HCT116 (cell line): ENCODE measurements at regions not wholly inside any gene's neighbourhood (a gene's known extent, or its start where the extent isn't known, plus 50 kb on each side); places are given as distances from the start of the nearest gene placed in this dataset.

Experiments used
- ATAC-seq: fragments of 200-7000 bp; cut with Tn5 transposase; 2 replicates; pipeline ENCODE4 v1.9.1; 2020; ENCODE audit warnings: mild to moderate bottlenecking, moderate library complexity
- BruUV-seq: library from RNA; stranded (reverse); fragments of 400-500 nt; replicated peaks from 2 replicates; lab custom pipeline; 2021; lab: Mats Ljungman, UMichigan
- CTCF ChIA-PET: fragments of 300-600 bp; sonication (Branson Sonifier 250); formaldehyde crosslinking; loops from one replicate; lab custom pipeline; 2021; ENCODE audit warnings: antibody characterized with exemption; lab: Charles Lee
- POLR2A ChIA-PET: fragments of 300-600, 350-600 bp; sonication (Branson Sonifier 250); formaldehyde crosslinking; loops from one replicate; lab custom pipeline; 2021; ENCODE audit warnings: antibody characterized with exemption; lab: Charles Lee
- RAD21 ChIA-PET, 2 experiments: fragments of 300-600 bp; sonication (Branson Sonifier 250); formaldehyde crosslinking; loops; one replicate each; lab custom pipeline; 2023; ENCODE audit warnings: low total read pairs in 2 of 2; ENCODE audit not compliant: uncharacterized antibody in 2 of 2, unreplicated experiment in 2 of 2, low non-redundant PET in 1 of 2; lab: Charles Lee
- DNase-seq: peaks from one replicate; pipeline ENCODE4 v3.0.0-alpha.2; 2010; ENCODE audit warnings: low read depth, low spot score
- H2AFZ ChIP-seq: fragments of 200-600 bp; shearing (Covaris generic), sonication (generic); 2 replicates; pipeline ENCODE4 v1.6.1; 2017; ENCODE audit warnings: low read depth, mixed run types, mixed read lengths, antibody characterized with exemption, low read length; ENCODE audit not compliant: poor library complexity, severe bottlenecking
- H3K27ac ChIP-seq: 2 replicates; pipeline ENCODE4 v1.5.1; 2012; ENCODE audit warnings: low read depth, low read length
- H3K27me3 ChIP-seq: fragments of 200-600 bp; sonication (generic); 2 replicates; pipeline ENCODE4 v1.6.1; 2016; ENCODE audit warnings: mixed run types, low read length, mixed read lengths; ENCODE audit not compliant: insufficient read depth
- H3K36me3 ChIP-seq, 2 experiments: fragments of 200-500 bp in 1 of 2; fragments of 200-600 bp in 1 of 2; sonication (Bioruptor generic) in 1 of 2; sonication (generic) in 1 of 2; 2 replicates each; pipeline versions ENCODE4 v1.5.1 to v1.6.1; 2014 to 2016; ENCODE audit warnings: low read length in 2 of 2, inconsistent platforms in 1 of 2, mixed read lengths in 1 of 2, mixed run types in 1 of 2; ENCODE audit not compliant: insufficient read depth in 2 of 2, control insufficient read depth in 1 of 2
- H3K4me1 ChIP-seq, 2 experiments: fragments of 200-600 bp in 1 of 2; sonication (generic) in 1 of 2; 2 replicates each; pipeline versions ENCODE4 v1.5.1 to v1.6.1; 2012 to 2017; ENCODE audit warnings: low read length in 2 of 2, inconsistent platforms in 1 of 2, mild to moderate bottlenecking in 1 of 2, mixed read lengths in 1 of 2, mixed run types in 1 of 2, moderate library complexity in 1 of 2; ENCODE audit not compliant: insufficient read depth in 2 of 2, control insufficient read depth in 1 of 2
- H3K4me2 ChIP-seq: fragments of 200-600 bp; sonication (generic); 2 replicates; pipeline ENCODE4 v1.6.1; 2017; ENCODE audit warnings: mixed run types, low read length, mixed read lengths
- H3K4me3 ChIP-seq, 2 experiments: fragments of 200-600 bp in 1 of 2; sonication (generic) in 1 of 2; replicated peaks in 1 of 2; 2 replicates each; pipeline ENCODE4 v1.5.1; 2011 to 2016; ENCODE audit warnings: low read length in 2 of 2, control low read depth in 1 of 2, low read depth in 1 of 2, mild to moderate bottlenecking in 1 of 2, mixed read lengths in 1 of 2, mixed run types in 1 of 2
- H3K79me2 ChIP-seq: fragments of 200-600 bp; sonication (generic); 2 replicates; pipeline ENCODE4 v1.6.1; 2017; ENCODE audit warnings: mild to moderate bottlenecking, mixed run types, low read length, moderate library complexity, mixed read lengths; ENCODE audit not compliant: insufficient read depth
- H3K9ac ChIP-seq: fragments of 200-600 bp; sonication (generic); 2 replicates; pipeline ENCODE4 v1.6.1; 2016; ENCODE audit warnings: low read length, mixed read lengths
- H3K9me2 ChIP-seq: fragments of 200-600 bp; sonication (generic), shearing (Covaris generic); 2 replicates; pipeline ENCODE4 v1.6.1; 2017; ENCODE audit warnings: mixed run types, mild to moderate bottlenecking, moderate library complexity; ENCODE audit not compliant: insufficient read depth
- H3K9me3 ChIP-seq, 2 experiments: fragments of 200-500 bp in 1 of 2; fragments of 200-600 bp in 1 of 2; sonication (Bioruptor generic) in 1 of 2; sonication (generic) in 1 of 2; 2 replicates each; pipeline ENCODE4 v1.6.1; 2014 to 2017; ENCODE audit warnings: low read length in 2 of 2, mixed read lengths in 2 of 2, inconsistent platforms in 1 of 2, low read depth in 1 of 2, mild to moderate bottlenecking in 1 of 2, mixed run types in 1 of 2, moderate library complexity in 1 of 2; ENCODE audit not compliant: control insufficient read depth in 1 of 2, insufficient read depth in 1 of 2
- H4K20me1 ChIP-seq: fragments of 200-600 bp; sonication (generic), shearing (Covaris generic); 2 replicates; pipeline ENCODE4 v1.6.1; 2017; ENCODE audit warnings: mixed run types, mild to moderate bottlenecking, moderate library complexity; ENCODE audit not compliant: insufficient read depth
- ATF3 ChIP-seq: IDR thresholded peaks from 2 replicates; pipeline ENCODE4 v1.6.1; 2012
- CBX3 ChIP-seq: IDR thresholded peaks from 2 replicates; pipeline ENCODE4 v1.6.1; 2012; ENCODE audit warnings: low read depth
- CTCF ChIP-seq, 3 experiments: fragments of 200-600 bp in 1 of 3; sonication (generic) in 1 of 3; IDR thresholded peaks in 2 of 3; conservative IDR thresholded peaks in 1 of 3; 2 replicates each; pipeline ENCODE4 v1.5.1; 2012 to 2017; ENCODE audit warnings: low read depth in 2 of 3, low read length in 2 of 3, antibody characterized with exemption in 1 of 3, borderline replicate concordance in 1 of 3, control low read depth in 1 of 3, mild to moderate bottlenecking in 1 of 3, mixed read lengths in 1 of 3, mixed run types in 1 of 3, moderate library complexity in 1 of 3; ENCODE audit not compliant: insufficient read depth in 1 of 3
- EGR1 ChIP-seq: IDR thresholded peaks from 2 replicates; pipeline ENCODE4 v1.6.1; 2012; ENCODE audit warnings: low read depth
- ELF1 ChIP-seq: IDR thresholded peaks from 2 replicates; pipeline ENCODE4 v1.6.1; 2012; ENCODE audit warnings: low read depth, borderline replicate concordance
- EZH2 ChIP-seq: fragments of 200-600 bp; sonication (generic); IDR thresholded peaks from 2 replicates; pipeline ENCODE4 v1.6.1; 2017; ENCODE audit warnings: antibody characterized with exemption, mixed run types
- FOSL1 ChIP-seq: IDR thresholded peaks from 2 replicates; pipeline ENCODE4 v1.6.1; 2012; ENCODE audit warnings: low read depth
- JUND ChIP-seq: IDR thresholded peaks from 2 replicates; pipeline ENCODE4 v1.6.1; 2012
- MAX ChIP-seq: IDR thresholded peaks from 2 replicates; pipeline ENCODE4 v1.6.1; 2012
- POLR2A ChIP-seq: IDR thresholded peaks from 2 replicates; pipeline ENCODE4 v1.7.0; 2011; ENCODE audit warnings: borderline replicate concordance; ENCODE audit not compliant: insufficient read depth, insufficient read length; ENCODE audit errors: extremely low read depth
- POLR2AphosphoS5 ChIP-seq: IDR thresholded peaks from 2 replicates; pipeline ENCODE4 v1.6.1; 2011; ENCODE audit warnings: mild to moderate bottlenecking, low read depth, low read length, moderate library complexity
- RAD21 ChIP-seq: IDR thresholded peaks from 2 replicates; pipeline ENCODE4 v1.6.1; 2012; ENCODE audit warnings: low read depth, mild to moderate bottlenecking
- REST ChIP-seq: IDR thresholded peaks from 2 replicates; pipeline ENCODE4 v1.6.1; 2012; ENCODE audit warnings: low read depth
- SIN3A ChIP-seq: IDR thresholded peaks from 2 replicates; pipeline ENCODE4 v1.6.1; 2012; ENCODE audit warnings: low read depth
- SP1 ChIP-seq: IDR thresholded peaks from 2 replicates; pipeline ENCODE4 v1.6.1; 2012; ENCODE audit warnings: low read depth
- TCF7L2 ChIP-seq: IDR thresholded peaks from 2 replicates; pipeline ENCODE4 v1.7.0; 2011; ENCODE audit warnings: borderline replicate concordance, inconsistent platforms; ENCODE audit not compliant: insufficient read depth, insufficient read length; ENCODE audit errors: extremely low read depth
- YY1 ChIP-seq: IDR thresholded peaks from 2 replicates; pipeline ENCODE4 v1.6.1; 2011; ENCODE audit warnings: low read length, low read depth, moderate library complexity, mild to moderate bottlenecking; ENCODE audit not compliant: insufficient replicate concordance; ENCODE audit errors: extremely low read depth
- ZBTB33 ChIP-seq: IDR thresholded peaks from 2 replicates; pipeline ENCODE4 v1.6.1; 2011; ENCODE audit warnings: mild to moderate bottlenecking, low read length, moderate library complexity; ENCODE audit not compliant: insufficient replicate concordance; ENCODE audit errors: extremely low read depth
- ZFX ChIP-seq: fragments of 450-650 bp; IDR thresholded peaks from 2 replicates; pipeline ENCODE4 v1.6.1; 2017
- ZNF274 ChIP-seq: fragments of 200-500 bp; sonication (Bioruptor generic); IDR thresholded peaks from 2 replicates; pipeline ENCODE4 v1.6.1; 2014; ENCODE audit warnings: mild to moderate bottlenecking, low read depth, low read length, inconsistent platforms
- intact Hi-C: fragments of 100-400 bp; cut with micrococcal nuclease; formaldehyde crosslinking; loops from 2 replicates; pipeline ENCODE4 v1.10.0; 2022

GRCh38 chr10:3423384-3423783, 250.8 kb upstream of the PITRM1 start:
- Histone ChIP-seq H3K79me2 (no peaks in the 10 kb centered on the region), H3K4me1 (peaks cover 25 to 36% of the 10 kb centered on the region in 2 experiments), H3K27me3 (no peaks in the 10 kb centered on the region), H3K9me2 (no peaks in the 10 kb centered on the region), H2AFZ (no peak overlapping the region), H3K4me2 (peak overlapping the region; percentile 89), H4K20me1 (no peaks in the 10 kb centered on the region), H3K9ac (no peak overlapping the region), H3K27ac (peak overlapping the region; percentile 54; the same call in 1 of the 2 replicates), H3K9me3 (no peaks in the 10 kb centered on the region), H3K36me3 (no peaks in the 10 kb centered on the region), H3K4me3 (no peak overlapping the region)
- no peak for ATAC-seq
- BruUV-seq, result no TSS peak
- POLR2A ChIA-PET, result no interaction called here
- intact Hi-C loops, result no loop called here
- RAD21 ChIA-PET, result no interaction called here
- CTCF ChIA-PET, result no interaction called here
- TF ChIP-seq POLR2A, result no peak
- TF ChIP-seq CTCF (IDR thresholded peaks at IDR 0.05 in 2 of 3, conservative IDR thresholded peaks at IDR 0.05 in 1 of 3; ENCODE audit: borderline replicate concordance in 1 of 3, insufficient read depth in 1 of 3, low read depth in 2 of 3, low read length in 2 of 3), result no peak
- TF ChIP-seq ELF1, result no peak
- no peak for TF ChIP-seq ATF3
- no peak for TF ChIP-seq SP1
- no peak for TF ChIP-seq ZBTB33
- TF ChIP-seq POLR2AphosphoS5, result no peak
- TF ChIP-seq REST, result no peak
- TF ChIP-seq YY1, result no peak
- TF ChIP-seq SIN3A, result no peak
- TF ChIP-seq RAD21, result no peak
- TF ChIP-seq ZFX, result no peak
- no peak for TF ChIP-seq ZNF274
- TF ChIP-seq JUND, result no peak
- no peak for TF ChIP-seq EGR1
- TF ChIP-seq FOSL1, result no peak
- TF ChIP-seq TCF7L2, result no peak
- no peak for TF ChIP-seq EZH2
- no peak for TF ChIP-seq CBX3
- TF ChIP-seq MAX, result no peak
- no peak for DNase-seq
